Activated CD4-positive, alpha-beta memory T cell treated with anti-CD3 and anti-CD28 coated beads, Interleukin-2, amount 10 ng/mL, durations not matched to agents 7 days and 5 days (primary cell): ENCODE measurements at regions not wholly inside any gene's neighbourhood (a gene's known extent, or its start where the extent isn't known, plus 50 kb on each side); places are given as distances from the start of the nearest gene placed in this dataset.
"Not testable (repeated sequence)": the region's sequence is repeated elsewhere in the genome, so short reads cannot be mapped to it uniquely, and the experiment has no call there.

Experiments
- CTCF ChIA-PET: fragments of 350-600 bp; sonication (Branson Sonifier 250); formaldehyde crosslinking; loops from one replicate; lab custom pipeline; 2021; ENCODE audit warnings: antibody characterized with exemption, inconsistent platforms; lab: Charles Lee
- POLR2A ChIA-PET: fragments of 350-600 bp; sonication (Branson Sonifier 250); formaldehyde crosslinking; loops from one replicate; lab custom pipeline; 2021; ENCODE audit warnings: antibody characterized with exemption; lab: Charles Lee
- DNase-seq: peaks from one replicate; pipeline ENCODE4 v3.0.0-alpha.2; 2020
- H3K27ac Mint-ChIP-seq: one replicate; pipeline ENCODE4 v1.8.0; 2021; ENCODE audit warnings: mild to moderate bottlenecking, mixed read lengths
- H3K27me3 Mint-ChIP-seq: one replicate; pipeline ENCODE4 v1.8.0; 2021; ENCODE audit warnings: mixed read lengths
- H3K36me3 Mint-ChIP-seq: one replicate; pipeline ENCODE4 v1.8.0; 2021; ENCODE audit warnings: low read depth, mixed read lengths
- H3K4me1 Mint-ChIP-seq: one replicate; pipeline ENCODE4 v1.8.0; 2021; ENCODE audit warnings: mixed read lengths
- H3K4me3 Mint-ChIP-seq: one replicate; pipeline ENCODE4 v1.8.0; 2021; ENCODE audit warnings: mild to moderate bottlenecking, mixed read lengths
- H3K9me3 Mint-ChIP-seq: one replicate; pipeline ENCODE4 v1.8.0; 2021; ENCODE audit warnings: mixed read lengths

DNA sequence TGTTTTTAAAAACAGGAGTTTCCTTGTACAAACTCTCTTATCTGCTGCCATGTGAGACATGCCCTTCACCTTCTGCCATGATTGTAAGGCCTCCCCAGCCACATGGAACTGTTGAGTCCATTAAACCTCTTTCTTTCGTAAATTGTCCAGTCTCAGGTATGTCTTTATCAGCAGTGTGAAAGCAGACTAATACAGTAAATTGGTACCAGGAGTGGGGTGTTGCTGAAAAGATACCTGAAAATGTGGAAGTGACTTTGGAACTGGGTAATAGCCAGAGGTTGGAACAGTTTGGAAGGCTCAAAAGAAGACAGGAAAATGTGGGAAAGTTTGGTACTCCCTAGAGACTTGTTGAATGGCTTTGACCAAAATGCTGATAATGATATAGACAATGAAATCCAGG, 440.4 kb downstream of the MRPL39 start:
- CTCF ChIA-PET, H3K27me3 Mint-ChIP-seq, H3K4me1 Mint-ChIP-seq, H3K36me3 Mint-ChIP-seq, POLR2A ChIA-PET, H3K4me3 Mint-ChIP-seq, H3K27ac Mint-ChIP-seq, DNase-seq: not testable (repeated sequence)
- H3K9me3 Mint-ChIP-seq: peaks cover 20% of the 10 kb centered on the region

DNA sequence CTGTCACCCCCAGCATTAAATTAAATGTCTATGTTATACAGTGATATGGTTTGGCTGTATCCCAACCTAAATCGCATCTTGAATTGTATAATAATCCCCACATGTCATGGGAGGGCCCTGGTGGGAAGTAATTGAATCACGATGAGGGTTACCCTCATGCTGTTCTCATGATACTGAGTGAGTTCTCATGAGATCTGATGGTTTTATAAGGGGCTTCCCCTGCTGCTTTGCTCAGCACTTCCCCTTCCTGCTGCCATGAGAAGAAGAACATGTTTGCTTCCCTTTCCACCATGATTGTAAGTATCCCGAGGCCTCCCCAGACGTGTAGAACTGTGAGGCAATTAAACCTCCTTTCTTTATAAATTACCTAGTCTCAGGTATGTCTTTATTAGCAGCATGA, 445.7 kb downstream of the MRPL39 start:
- Mint-ChIP-seq H3K27me3 (no peaks in the 10 kb centered on the region), H3K9me3 (peaks cover 2% of the 10 kb centered on the region), H3K4me1 (no peaks in the 10 kb centered on the region), H3K27ac (no peak overlapping the region), H3K36me3 (no peaks in the 10 kb centered on the region), H3K4me3 (no peak overlapping the region)
- CTCF ChIA-PET: no interaction called here
- no peak for DNase-seq
- POLR2A ChIA-PET: no interaction called here

DNA sequence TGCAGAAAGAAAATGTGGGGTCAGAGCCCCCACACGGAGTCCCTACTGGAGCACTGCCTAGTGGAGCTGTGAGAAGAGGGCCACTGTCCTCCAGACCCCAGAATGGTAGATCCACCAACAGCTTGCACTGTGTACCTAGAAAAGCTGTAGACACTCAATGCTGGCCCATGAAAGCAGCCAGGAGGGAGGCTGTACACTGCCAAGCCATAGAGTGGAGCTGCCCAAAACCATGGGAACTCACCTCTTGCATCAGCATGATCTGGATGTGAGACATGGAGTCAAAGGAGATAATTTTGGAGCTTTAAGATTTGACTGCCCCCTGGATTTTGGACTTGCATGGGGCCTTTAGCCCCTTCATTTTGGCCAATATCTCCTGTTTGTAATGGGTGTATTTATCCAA, 452.3 kb downstream of the MRPL39 start:
- H3K4me3 Mint-ChIP-seq, CTCF ChIA-PET, H3K4me1 Mint-ChIP-seq, POLR2A ChIA-PET, H3K27me3 Mint-ChIP-seq, DNase-seq, H3K9me3 Mint-ChIP-seq, H3K36me3 Mint-ChIP-seq, H3K27ac Mint-ChIP-seq: not testable (repeated sequence)

DNA sequence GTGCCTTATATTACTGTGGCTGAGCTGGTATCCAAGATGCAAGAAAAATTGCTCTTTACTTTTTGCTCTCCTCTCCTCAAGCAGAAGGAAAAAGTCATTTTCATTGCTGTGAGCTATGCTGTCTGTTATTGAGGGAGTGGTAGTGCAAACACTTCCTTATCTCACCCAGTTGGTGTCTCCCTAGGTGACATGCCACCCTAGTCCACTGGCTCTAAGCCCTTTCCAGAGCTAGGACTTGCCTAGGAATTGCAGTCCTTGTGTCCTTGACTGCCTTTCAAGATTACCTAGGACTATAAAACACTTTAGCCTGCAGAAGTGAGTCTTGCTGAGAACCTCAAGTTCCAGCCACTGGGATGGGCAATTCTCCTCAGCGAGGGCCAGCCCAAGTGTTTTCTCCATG, 458.3 kb downstream of the MRPL39 start:
- Mint-ChIP-seq H3K4me1 (no peaks in the 10 kb centered on the region), H3K9me3 (peaks cover 3% of the 10 kb centered on the region), H3K27me3 (no peaks in the 10 kb centered on the region), H3K4me3 (no peak overlapping the region), H3K27ac (no peak overlapping the region), H3K36me3 (no peaks in the 10 kb centered on the region)
- ChIA-PET CTCF (no interaction called here), POLR2A (no interaction called here)
- no peak for DNase-seq

DNA sequence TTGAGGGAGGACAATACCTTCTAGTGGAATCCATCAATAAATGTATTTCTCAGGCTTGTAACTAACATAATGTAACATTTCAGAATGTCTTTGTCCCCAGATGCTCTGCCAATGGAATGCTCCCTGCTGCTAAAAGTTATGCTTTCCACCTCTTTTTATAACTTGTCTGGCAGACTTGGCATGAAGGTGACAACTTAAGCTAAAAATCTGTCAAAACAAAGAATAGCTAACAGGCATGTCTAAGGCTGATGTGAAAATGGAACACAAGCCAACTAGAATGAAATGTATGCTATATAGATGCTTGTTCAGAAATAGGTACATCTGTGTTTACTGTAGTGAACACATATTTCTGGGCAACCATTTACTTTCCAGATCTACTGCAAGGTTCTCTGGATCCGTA, 467.9 kb downstream of the MRPL39 start:
- H3K9me3 Mint-ChIP-seq: no peaks in the 10 kb centered on the region
- H3K4me3 Mint-ChIP-seq: no peak overlapping the region
- no peaks in the 10 kb centered on the region for H3K4me1 Mint-ChIP-seq
- DNase-seq: no peak
- no peaks in the 10 kb centered on the region for H3K27me3 Mint-ChIP-seq
- H3K36me3 Mint-ChIP-seq: no peaks in the 10 kb centered on the region
- no peak overlapping the region for H3K27ac Mint-ChIP-seq
- ChIA-PET POLR2A (no interaction called here), CTCF (no interaction called here)

DNA sequence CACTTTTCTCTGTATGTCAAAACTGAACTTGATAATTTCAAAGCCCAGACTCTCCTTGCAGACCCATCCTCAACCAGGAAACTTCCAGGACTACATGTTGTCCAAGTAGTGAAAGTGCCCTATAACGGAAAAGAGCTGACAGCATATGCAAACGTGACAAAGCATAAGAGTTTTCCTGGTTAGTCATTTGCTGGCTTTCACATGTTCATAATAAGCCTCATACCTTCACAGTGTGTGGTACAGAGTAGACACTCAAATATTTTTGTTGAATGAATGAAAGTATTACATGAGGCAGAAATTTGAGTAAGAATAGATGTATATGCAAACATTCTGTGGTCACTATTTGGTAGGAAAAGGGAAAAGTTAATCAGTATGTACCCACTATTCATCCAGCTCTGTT, 473.3 kb downstream of the MRPL39 start:
- Mint-ChIP-seq H3K27me3 (no peaks in the 10 kb centered on the region), H3K27ac (no peak overlapping the region), H3K4me3 (no peak overlapping the region), H3K36me3 (no peaks in the 10 kb centered on the region), H3K9me3 (no peaks in the 10 kb centered on the region), H3K4me1 (no peaks in the 10 kb centered on the region)
- ChIA-PET POLR2A (no interaction called here), CTCF (no interaction called here)
- DNase-seq: no peak

DNA sequence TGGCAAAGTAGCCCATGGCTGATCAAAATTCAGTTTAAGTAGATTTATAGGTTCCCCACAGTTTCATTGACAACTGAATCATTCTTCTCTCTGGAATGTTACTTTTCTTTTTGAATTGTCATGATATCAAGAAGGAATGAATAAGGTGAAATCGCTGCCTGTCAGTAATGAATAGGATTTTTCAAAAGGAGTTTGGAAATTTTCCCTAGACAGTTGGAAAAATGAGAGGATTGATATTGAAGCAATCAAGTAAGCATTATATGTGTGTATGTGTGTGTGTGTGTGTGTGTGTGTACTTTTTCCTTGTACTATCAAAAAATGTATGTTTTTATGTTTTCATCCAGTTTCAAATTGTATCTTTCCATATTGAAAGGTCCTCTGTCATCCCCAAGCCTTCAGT, 479.5 kb downstream of the MRPL39 start:
- no peak overlapping the region for H3K27ac Mint-ChIP-seq
- H3K4me3 Mint-ChIP-seq: no peak overlapping the region
- H3K36me3 Mint-ChIP-seq: no peaks in the 10 kb centered on the region
- no peaks in the 10 kb centered on the region for H3K9me3 Mint-ChIP-seq
- ChIA-PET POLR2A (no interaction called here), CTCF (no interaction called here)
- no peaks in the 10 kb centered on the region for H3K27me3 Mint-ChIP-seq
- DNase-seq: no peak
- H3K4me1 Mint-ChIP-seq: no peaks in the 10 kb centered on the region

DNA sequence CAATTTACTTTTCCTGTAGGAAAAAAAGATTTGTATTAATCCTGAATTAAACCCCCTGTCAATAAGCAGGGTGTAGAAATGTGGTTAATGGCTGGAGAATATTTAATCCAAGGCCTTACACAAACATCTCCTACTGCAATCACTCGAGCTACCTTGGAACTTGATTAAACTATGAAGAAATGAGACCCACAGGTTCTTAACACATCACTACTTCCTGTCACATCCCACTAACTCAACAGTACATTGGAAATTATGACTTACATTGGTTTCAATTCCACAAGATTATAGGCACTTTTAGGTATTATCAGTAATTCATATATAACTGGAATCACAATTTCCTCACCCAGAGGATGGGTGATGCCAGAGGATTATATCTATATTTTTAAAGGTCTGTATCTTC, 480.3 kb downstream of the MRPL39 start:
- H3K27ac Mint-ChIP-seq: no peak overlapping the region
- no peaks in the 10 kb centered on the region for H3K9me3 Mint-ChIP-seq
- DNase-seq: no peak
- no peaks in the 10 kb centered on the region for H3K36me3 Mint-ChIP-seq
- no peak overlapping the region for H3K4me3 Mint-ChIP-seq
- ChIA-PET CTCF (no interaction called here), POLR2A (no interaction called here)
- no peaks in the 10 kb centered on the region for H3K4me1 Mint-ChIP-seq
- H3K27me3 Mint-ChIP-seq: no peaks in the 10 kb centered on the region

DNA sequence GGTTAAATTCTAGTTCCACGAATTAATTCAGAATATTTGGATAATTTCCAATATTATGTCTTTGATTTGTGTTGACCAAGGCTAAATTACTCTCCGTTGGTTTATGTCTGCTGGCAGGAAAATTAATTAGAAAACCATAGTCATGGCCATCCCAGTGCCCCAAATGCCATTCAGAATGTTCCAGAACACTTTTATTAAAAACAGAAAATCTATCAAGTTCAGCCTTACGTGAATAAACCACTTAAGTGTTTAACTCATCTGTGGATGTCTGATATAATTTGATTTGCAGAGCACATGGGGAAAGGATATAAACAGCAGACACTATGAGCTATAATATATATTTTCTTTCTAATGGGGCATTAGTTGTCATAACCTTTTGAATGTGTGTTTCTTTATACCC, 480.7 kb downstream of the MRPL39 start:
- CTCF ChIA-PET: no interaction called here

DNA sequence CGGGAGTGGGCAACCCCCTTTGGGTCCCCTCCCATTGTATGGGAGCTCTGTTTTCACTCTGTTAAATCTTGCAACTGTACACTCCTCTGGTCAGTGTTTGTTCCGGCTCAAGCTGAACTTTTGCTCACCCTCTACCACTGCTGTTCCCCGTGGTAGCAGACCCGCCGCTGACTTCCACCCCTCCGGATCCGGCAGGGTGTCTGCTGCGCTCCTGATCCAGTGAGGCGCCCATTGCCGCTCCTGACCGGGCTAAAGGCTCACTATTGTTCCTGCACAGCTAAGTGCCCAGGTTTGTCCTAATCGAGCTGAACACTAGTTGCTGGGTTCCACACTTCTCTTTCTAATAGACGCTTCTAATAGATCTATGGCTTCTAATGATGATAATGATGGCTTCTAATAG, 488.6 kb downstream of the MRPL39 start:
- H3K4me1 Mint-ChIP-seq: no peaks in the 10 kb centered on the region
- H3K4me3 Mint-ChIP-seq: no peak overlapping the region
- ChIA-PET POLR2A (no interaction called here), CTCF (no interaction called here)
- no peak overlapping the region for H3K27ac Mint-ChIP-seq
- no peaks in the 10 kb centered on the region for H3K36me3 Mint-ChIP-seq
- DNase-seq: no peak
- H3K9me3 Mint-ChIP-seq: no peaks in the 10 kb centered on the region
- H3K27me3 Mint-ChIP-seq: no peaks in the 10 kb centered on the region

More for the DNA sequence above, 480.7 kb downstream of the MRPL39 start:
- no peaks in the 10 kb centered on the region for H3K27me3 Mint-ChIP-seq
- no peaks in the 10 kb centered on the region for H3K9me3 Mint-ChIP-seq
- H3K4me3 Mint-ChIP-seq: no peak overlapping the region
- DNase-seq: no peak
- H3K27ac Mint-ChIP-seq: no peak overlapping the region
- H3K36me3 Mint-ChIP-seq: no peaks in the 10 kb centered on the region
- H3K4me1 Mint-ChIP-seq: no peaks in the 10 kb centered on the region
- POLR2A ChIA-PET: no interaction called here

DNA sequence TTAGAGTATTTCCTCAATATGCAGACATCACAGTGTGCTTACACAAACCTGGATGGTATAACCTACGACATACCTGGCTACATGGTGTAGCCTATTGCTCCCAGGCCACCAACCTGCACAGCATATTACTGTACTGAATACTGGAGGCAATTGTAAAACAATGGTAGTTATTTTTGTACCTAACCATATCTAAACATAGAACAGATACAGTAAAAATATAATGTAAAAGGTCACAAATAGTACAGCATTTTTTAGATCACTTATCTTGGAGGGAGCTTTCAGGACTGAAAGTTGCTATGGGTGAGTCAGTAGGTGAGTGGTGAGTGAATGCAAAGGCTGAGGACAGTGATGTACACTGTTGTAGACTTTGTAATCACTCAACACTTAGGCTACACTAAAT, 492.3 kb downstream of the MRPL39 start:
- no peaks in the 10 kb centered on the region for H3K9me3 Mint-ChIP-seq
- no peak overlapping the region for H3K27ac Mint-ChIP-seq
- no peak for DNase-seq
- H3K4me3 Mint-ChIP-seq: no peak overlapping the region
- CTCF ChIA-PET: no interaction called here
- no peaks in the 10 kb centered on the region for H3K27me3 Mint-ChIP-seq
- POLR2A ChIA-PET: no interaction called here
- no peaks in the 10 kb centered on the region for H3K36me3 Mint-ChIP-seq
- no peaks in the 10 kb centered on the region for H3K4me1 Mint-ChIP-seq

DNA sequence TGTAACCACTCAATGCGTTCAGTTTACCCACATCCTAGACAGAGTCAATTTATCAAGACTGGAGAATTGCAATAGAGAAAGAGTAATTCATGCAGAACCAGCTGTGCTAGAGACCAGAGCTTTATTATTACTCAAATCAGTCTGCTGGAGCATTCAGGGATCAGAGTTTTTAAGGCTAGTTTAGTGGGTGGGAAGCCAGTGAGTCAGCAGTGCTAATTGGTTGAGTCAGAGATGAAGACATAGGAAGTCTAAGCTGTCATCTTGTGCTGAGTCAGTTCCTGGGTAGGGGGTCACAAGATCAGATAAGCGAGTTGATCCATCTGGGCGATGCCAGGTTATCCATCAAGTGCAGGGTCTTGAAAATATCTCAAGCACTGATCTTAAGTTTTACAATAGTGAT, 499.6 kb downstream of the MRPL39 start:
- DNase-seq: no peak
- Mint-ChIP-seq H3K9me3 (no peaks in the 10 kb centered on the region), H3K27me3 (no peaks in the 10 kb centered on the region), H3K4me3 (no peak overlapping the region), H3K36me3 (no peaks in the 10 kb centered on the region), H3K27ac (no peak overlapping the region), H3K4me1 (no peaks in the 10 kb centered on the region)
- ChIA-PET POLR2A (no interaction called here), CTCF (no interaction called here)

DNA sequence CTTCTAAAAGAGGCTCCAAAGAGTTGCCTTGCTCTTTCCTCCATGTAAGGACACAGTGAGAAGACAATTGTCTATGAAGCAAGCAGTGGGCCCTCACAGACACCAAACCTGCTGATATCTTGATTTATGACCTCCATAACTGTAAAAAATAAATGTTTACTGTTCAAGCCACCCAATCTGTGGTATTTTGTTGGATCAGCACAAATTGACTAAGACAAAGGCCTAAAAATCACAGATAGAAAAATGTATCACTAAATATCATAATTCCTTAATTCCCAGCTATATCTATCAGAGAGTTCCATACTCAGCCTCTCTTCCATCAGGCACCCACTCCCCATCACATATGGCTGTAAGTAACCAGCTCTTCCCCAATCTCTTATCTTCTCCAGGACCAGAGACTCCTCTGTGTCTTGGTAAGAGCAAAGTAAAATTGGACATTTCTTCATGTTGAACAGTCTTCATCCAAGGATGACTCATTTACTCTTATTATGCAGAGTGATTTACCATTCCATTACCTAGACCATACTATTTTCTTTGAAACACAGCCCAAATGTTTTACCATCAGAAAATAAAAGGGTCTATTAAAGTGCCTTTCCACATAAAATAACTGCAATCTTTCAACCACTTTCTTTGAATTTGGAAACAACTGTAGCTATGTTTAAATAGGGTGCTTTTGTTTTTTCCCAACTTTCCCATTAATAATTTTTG, 503.6 kb downstream of the MRPL39 start:
- CTCF ChIA-PET: no interaction called here
- H3K4me1 Mint-ChIP-seq: no peaks in the 10 kb centered on the region
- no peaks in the 10 kb centered on the region for H3K36me3 Mint-ChIP-seq
- POLR2A ChIA-PET: no interaction called here
- DNase-seq: no peak
- H3K4me3 Mint-ChIP-seq: no peak overlapping the region
- no peaks in the 10 kb centered on the region for H3K27me3 Mint-ChIP-seq
- H3K27ac Mint-ChIP-seq: no peak overlapping the region
- H3K9me3 Mint-ChIP-seq: no peaks in the 10 kb centered on the region

DNA sequence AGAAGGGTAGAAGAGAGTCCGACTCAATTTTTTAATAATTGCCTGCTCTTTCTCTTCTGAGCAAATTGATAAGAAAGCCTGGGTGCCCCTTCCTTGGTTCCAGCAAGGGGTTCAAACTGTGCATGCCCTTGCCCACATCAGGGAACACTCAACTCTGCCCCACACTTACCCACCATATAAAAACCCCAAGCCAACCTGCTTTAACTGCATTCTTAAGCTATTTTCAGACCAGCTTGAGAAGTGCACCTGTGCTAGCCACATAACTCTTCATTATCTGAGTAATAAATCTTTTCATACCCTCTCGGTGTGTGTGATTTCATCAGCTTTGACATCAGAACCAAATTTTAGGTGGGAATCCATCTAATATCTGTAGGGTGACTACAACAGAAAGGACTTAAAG, 509.6 kb downstream of the MRPL39 start:
- ChIA-PET CTCF (no interaction called here), POLR2A (no interaction called here)
- H3K4me3 Mint-ChIP-seq: no peak overlapping the region
- H3K9me3 Mint-ChIP-seq: no peaks in the 10 kb centered on the region
- no peak overlapping the region for H3K27ac Mint-ChIP-seq
- H3K4me1 Mint-ChIP-seq: no peaks in the 10 kb centered on the region
- no peak for DNase-seq
- H3K36me3 Mint-ChIP-seq: no peaks in the 10 kb centered on the region
- H3K27me3 Mint-ChIP-seq: no peaks in the 10 kb centered on the region
